Liver (tissue), 8 donors: ENCODE measurements at regions not wholly inside any gene's neighbourhood (a gene's known extent, or its start where the extent isn't known, plus 50 kb on each side); places are given as distances from the start of the nearest gene placed in this dataset.

Experiments used
- DNase-seq: peaks from one replicate; pipeline ENCODE4 v3.0.0-alpha.2; 2017; ENCODE audit warnings: low spot score
- H3K27ac ChIP-seq, 2 donors: one replicate each; pipeline ENCODE4 v1.7.0; 2013; ENCODE audit warnings: inconsistent platforms in 2 of 2, low read length in 2 of 2, control low read depth in 1 of 2, low read depth in 1 of 2, mild to moderate bottlenecking in 1 of 2
- H3K27me3 ChIP-seq, 4 donors: one replicate each; pipeline versions ENCODE4 v1.6.1 to v1.7.0; 2013; ENCODE audit warnings: low read length in 3 of 4, inconsistent platforms in 1 of 4, mild to moderate bottlenecking in 1 of 4, moderate library complexity in 1 of 4; ENCODE audit not compliant: control insufficient read depth in 4 of 4, insufficient read depth in 4 of 4
- H3K36me3 ChIP-seq, 4 donors: one replicate each; pipeline versions ENCODE4 v1.6.1 to v1.7.0; 2013; ENCODE audit warnings: low read length in 3 of 4, mild to moderate bottlenecking in 3 of 4, low read depth in 1 of 4, moderate library complexity in 1 of 4; ENCODE audit not compliant: control insufficient read depth in 4 of 4, insufficient read depth in 3 of 4
- H3K4me1 ChIP-seq, 4 donors: one replicate each; pipeline versions ENCODE4 v1.6.1 to v1.7.0; 2013; ENCODE audit warnings: low read length in 3 of 4, mild to moderate bottlenecking in 3 of 4, moderate library complexity in 1 of 4; ENCODE audit not compliant: control insufficient read depth in 4 of 4, insufficient read depth in 4 of 4
- H3K4me3 ChIP-seq, 3 donors: one replicate each; pipeline versions ENCODE4 v1.6.1 to v1.7.0; 2013; ENCODE audit warnings: low read length in 3 of 3, control low read depth in 1 of 3, low read depth in 1 of 3, mild to moderate bottlenecking in 1 of 3
- H3K9ac ChIP-seq, 2 donors: one replicate each; pipeline ENCODE4 v1.7.0; 2013; ENCODE audit warnings: low read length in 2 of 2, mild to moderate bottlenecking in 2 of 2, moderate library complexity in 2 of 2, control low read depth in 1 of 2, low read depth in 1 of 2
- H3K9me3 ChIP-seq, 4 donors: one replicate each; pipeline versions ENCODE4 v1.6.1 to v1.7.0; 2013; ENCODE audit warnings: low read length in 3 of 4; ENCODE audit not compliant: control insufficient read depth in 4 of 4
- ATF3 ChIP-seq: IDR thresholded peaks from 2 replicates; pipeline ENCODE4 v1.6.1; 2016; ENCODE audit warnings: antibody characterized with exemption
- EGR1 ChIP-seq, 2 donors: IDR thresholded peaks; 2 replicates each; pipeline ENCODE4 v1.6.1; 2016 to 2018; ENCODE audit warnings: antibody characterized with exemption in 2 of 2, low read depth in 2 of 2
- FOXA1 ChIP-seq: IDR thresholded peaks from 2 replicates; pipeline ENCODE4 v1.6.1; 2016; ENCODE audit warnings: antibody characterized with exemption
- FOXA2 ChIP-seq: IDR thresholded peaks from 2 replicates; pipeline ENCODE4 v1.6.1; 2016; ENCODE audit warnings: antibody characterized with exemption
- GABPA ChIP-seq, 2 donors: IDR thresholded peaks in 1 of 2; conservative IDR thresholded peaks in 1 of 2; 2 replicates each; pipeline ENCODE4 v1.6.1; 2016; ENCODE audit warnings: antibody characterized with exemption in 2 of 2, mild to moderate bottlenecking in 1 of 2, moderate library complexity in 1 of 2
- HNF4A ChIP-seq, 2 donors: conservative IDR thresholded peaks; 2 replicates each; pipeline ENCODE4 v1.6.1; 2016; ENCODE audit warnings: antibody characterized with exemption in 2 of 2, mild to moderate bottlenecking in 2 of 2
- HNF4G ChIP-seq: IDR thresholded peaks from 2 replicates; pipeline ENCODE4 v1.6.1; 2016; ENCODE audit warnings: antibody characterized with exemption
- JUND ChIP-seq, 2 donors: IDR thresholded peaks; 2 replicates each; pipeline ENCODE4 v1.6.1; 2016; ENCODE audit warnings: antibody characterized with exemption in 2 of 2
- NR2F2 ChIP-seq: IDR thresholded peaks from 2 replicates; pipeline ENCODE4 v1.6.1; 2016; ENCODE audit warnings: antibody characterized with exemption
- RAD21 ChIP-seq, 2 donors: IDR thresholded peaks; 2 replicates each; pipeline ENCODE4 v1.6.1; 2016; ENCODE audit warnings: antibody characterized with exemption in 2 of 2, mild to moderate bottlenecking in 2 of 2
- RXRA ChIP-seq, 2 donors: IDR thresholded peaks; 2 replicates each; pipeline ENCODE4 v1.6.1; 2017 to 2018; ENCODE audit warnings: antibody characterized with exemption in 2 of 2, mild to moderate bottlenecking in 1 of 2
- SP1 ChIP-seq: IDR thresholded peaks from 2 replicates; pipeline ENCODE4 v1.6.1; 2018; ENCODE audit warnings: antibody characterized with exemption, mild to moderate bottlenecking
- TAF1 ChIP-seq: conservative IDR thresholded peaks from 2 replicates; pipeline ENCODE4 v1.6.1; 2016; ENCODE audit warnings: antibody characterized with exemption, mild to moderate bottlenecking
- YY1 ChIP-seq: IDR thresholded peaks from 2 replicates; pipeline ENCODE4 v1.6.1; 2016; ENCODE audit warnings: antibody characterized with exemption, mild to moderate bottlenecking
- ZBTB33 ChIP-seq: IDR thresholded peaks from 2 replicates; pipeline ENCODE4 v1.6.1; 2016; ENCODE audit warnings: antibody characterized with exemption
- WGBS: extraction: QIAGEN DNeasy Blood & Tissue Kit; methylation state at CpG from one replicate; pipeline ENCODE4 v1.1.7; 2013; 5-methylcytosine and 5-hydroxymethylcytosine counted together
- TF ChIP-seq, protein P1 (sequence below): IDR thresholded peaks from 2 replicates; pipeline ENCODE4 v1.6.1; 2016; ENCODE audit warnings: antibody characterized with exemption
- TF ChIP-seq, protein P2 (sequence below): IDR thresholded peaks from 2 replicates; pipeline ENCODE4 v1.6.1; 2016; ENCODE audit warnings: antibody characterized with exemption, mild to moderate bottlenecking
- TF ChIP-seq, protein P3 (sequence below): fragments of 150-350 bp; IDR thresholded peaks from 2 replicates; pipeline ENCODE4 v1.5.1; 2017; ENCODE audit warnings: improper control_type of control experiment, low read depth, low read length; ENCODE audit not compliant: missing input control
- donor health status: healthy.
- donor health status: healthy.
- donor health status: healthy.
- donor health status: healthy.
- donor health status: healthy.

- H3K36me3 ChIP-seq = no peaks in the 10 kb centered on the region
- TF ChIP-seq, protein P1, sequence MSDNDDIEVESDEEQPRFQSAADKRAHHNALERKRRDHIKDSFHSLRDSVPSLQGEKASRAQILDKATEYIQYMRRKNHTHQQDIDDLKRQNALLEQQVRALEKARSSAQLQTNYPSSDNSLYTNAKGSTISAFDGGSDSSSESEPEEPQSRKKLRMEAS = no peak
- TF ChIP-seq YY1 (no peak), HNF4A (conservative IDR thresholded peaks at IDR 0.05) (no peak), NR2F2 (no peak), RAD21 (IDR thresholded peaks at IDR 0.05) (no peak), FOXA2 (no peak), TAF1 (no peak), RXRA (IDR thresholded peaks at IDR 0.05) (no peak), FOXA1 (no peak), EGR1 (IDR thresholded peaks at IDR 0.05; ENCODE audit: low read depth in 2 of 2) (no peak), ATF3 (no peak), GABPA (IDR thresholded peaks at IDR 0.05 in 1 of 2, conservative IDR thresholded peaks at IDR 0.05 in 1 of 2) (no peak), ZBTB33 (no peak), HNF4G (no peak), JUND (IDR thresholded peaks at IDR 0.05) (no peak), SP1 (no peak)
- TF ChIP-seq, protein P2, sequence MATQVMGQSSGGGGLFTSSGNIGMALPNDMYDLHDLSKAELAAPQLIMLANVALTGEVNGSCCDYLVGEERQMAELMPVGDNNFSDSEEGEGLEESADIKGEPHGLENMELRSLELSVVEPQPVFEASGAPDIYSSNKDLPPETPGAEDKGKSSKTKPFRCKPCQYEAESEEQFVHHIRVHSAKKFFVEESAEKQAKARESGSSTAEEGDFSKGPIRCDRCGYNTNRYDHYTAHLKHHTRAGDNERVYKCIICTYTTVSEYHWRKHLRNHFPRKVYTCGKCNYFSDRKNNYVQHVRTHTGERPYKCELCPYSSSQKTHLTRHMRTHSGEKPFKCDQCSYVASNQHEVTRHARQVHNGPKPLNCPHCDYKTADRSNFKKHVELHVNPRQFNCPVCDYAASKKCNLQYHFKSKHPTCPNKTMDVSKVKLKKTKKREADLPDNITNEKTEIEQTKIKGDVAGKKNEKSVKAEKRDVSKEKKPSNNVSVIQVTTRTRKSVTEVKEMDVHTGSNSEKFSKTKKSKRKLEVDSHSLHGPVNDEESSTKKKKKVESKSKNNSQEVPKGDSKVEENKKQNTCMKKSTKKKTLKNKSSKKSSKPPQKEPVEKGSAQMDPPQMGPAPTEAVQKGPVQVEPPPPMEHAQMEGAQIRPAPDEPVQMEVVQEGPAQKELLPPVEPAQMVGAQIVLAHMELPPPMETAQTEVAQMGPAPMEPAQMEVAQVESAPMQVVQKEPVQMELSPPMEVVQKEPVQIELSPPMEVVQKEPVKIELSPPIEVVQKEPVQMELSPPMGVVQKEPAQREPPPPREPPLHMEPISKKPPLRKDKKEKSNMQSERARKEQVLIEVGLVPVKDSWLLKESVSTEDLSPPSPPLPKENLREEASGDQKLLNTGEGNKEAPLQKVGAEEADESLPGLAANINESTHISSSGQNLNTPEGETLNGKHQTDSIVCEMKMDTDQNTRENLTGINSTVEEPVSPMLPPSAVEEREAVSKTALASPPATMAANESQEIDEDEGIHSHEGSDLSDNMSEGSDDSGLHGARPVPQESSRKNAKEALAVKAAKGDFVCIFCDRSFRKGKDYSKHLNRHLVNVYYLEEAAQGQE = no peak
- TF ChIP-seq, protein P3, sequence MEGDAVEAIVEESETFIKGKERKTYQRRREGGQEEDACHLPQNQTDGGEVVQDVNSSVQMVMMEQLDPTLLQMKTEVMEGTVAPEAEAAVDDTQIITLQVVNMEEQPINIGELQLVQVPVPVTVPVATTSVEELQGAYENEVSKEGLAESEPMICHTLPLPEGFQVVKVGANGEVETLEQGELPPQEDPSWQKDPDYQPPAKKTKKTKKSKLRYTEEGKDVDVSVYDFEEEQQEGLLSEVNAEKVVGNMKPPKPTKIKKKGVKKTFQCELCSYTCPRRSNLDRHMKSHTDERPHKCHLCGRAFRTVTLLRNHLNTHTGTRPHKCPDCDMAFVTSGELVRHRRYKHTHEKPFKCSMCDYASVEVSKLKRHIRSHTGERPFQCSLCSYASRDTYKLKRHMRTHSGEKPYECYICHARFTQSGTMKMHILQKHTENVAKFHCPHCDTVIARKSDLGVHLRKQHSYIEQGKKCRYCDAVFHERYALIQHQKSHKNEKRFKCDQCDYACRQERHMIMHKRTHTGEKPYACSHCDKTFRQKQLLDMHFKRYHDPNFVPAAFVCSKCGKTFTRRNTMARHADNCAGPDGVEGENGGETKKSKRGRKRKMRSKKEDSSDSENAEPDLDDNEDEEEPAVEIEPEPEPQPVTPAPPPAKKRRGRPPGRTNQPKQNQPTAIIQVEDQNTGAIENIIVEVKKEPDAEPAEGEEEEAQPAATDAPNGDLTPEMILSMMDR = no peak
Observed at GRCh38 chr12:85405262-85405661, 125.2 kb downstream of the ALX1 start.

More at GRCh38 chr12:85405262-85405661, 125.2 kb downstream of the ALX1 start:
- H3K4me1 ChIP-seq = no peaks in the 10 kb centered on the region
- 66% methylated on average over 5 of the region's 5 CpGs for WGBS
- no peak overlapping the region for H3K27ac ChIP-seq
- peaks cover 0 to 8% (median 0%) of the 10 kb centered on the region in 4 donors for H3K27me3 ChIP-seq
- no peak overlapping the region for H3K9ac ChIP-seq
- H3K9me3 ChIP-seq = no peaks in the 10 kb centered on the region
- H3K4me3 ChIP-seq = no peak overlapping the region
- no peak for DNase-seq
